ENCODE measurements at regions not wholly inside any gene's neighbourhood (a gene's known extent, or its start where the extent isn't known, plus 50 kb on each side); places are given as distances from the start of the nearest gene placed in this dataset.
A peak's percentile ranks its signal among the peaks of the same experiment; 100 is the strongest.
"Not testable (repeated sequence)": the region's sequence is repeated elsewhere in the genome, so short reads cannot be mapped to it uniquely, and the experiment has no call there.

- Mint-ChIP-seq H3K36me3 (no peaks in the 10 kb centered on the region), H3K4me3 (no peak overlapping the region), H3K27me3 (ENCODE audit: low read depth) (no peaks in the 10 kb centered on the region), H3K9me3 (no peaks in the 10 kb centered on the region), H3K4me1 (peaks cover 19% of the 10 kb centered on the region), H3K27ac (no peak overlapping the region)
- TF ChIP-seq AR (CRISPR knock-in tag; IDR thresholded peaks at IDR 0.05) (no peak), ZNF121 (CRISPR knock-in tag; IDR thresholded peaks at IDR 0.05) (no peak), ZBTB43 (CRISPR knock-in tag; IDR thresholded peaks at IDR 0.05) (no peak), TEAD4 (CRISPR knock-in tag; IDR thresholded peaks at IDR 0.05) (no peak), NR2C2 (CRISPR knock-in tag; IDR thresholded peaks at IDR 0.05) (no peak), HMGA2 (CRISPR knock-in tag; IDR thresholded peaks at IDR 0.05) (no peak), MAX (CRISPR knock-in tag; IDR thresholded peaks at IDR 0.05) (no peak), TCF7 (CRISPR knock-in tag; IDR thresholded peaks at IDR 0.05; ENCODE audit: low read depth) (no peak), ZBTB21 (CRISPR knock-in tag; IDR thresholded peaks at IDR 0.05; ENCODE audit: borderline replicate concordance) (no peak), OVOL2 (CRISPR knock-in tag; IDR thresholded peaks at IDR 0.05; ENCODE audit: borderline replicate concordance) (no peak), RELA (CRISPR knock-in tag; IDR thresholded peaks at IDR 0.05; ENCODE audit: borderline replicate concordance) (no peak), ZNF416 (CRISPR knock-in tag; IDR thresholded peaks at IDR 0.05) (no peak), ZNF219 (CRISPR knock-in tag; IDR thresholded peaks at IDR 0.05; ENCODE audit: borderline replicate concordance) (no peak)
- TF ChIP-seq, protein P1, sequence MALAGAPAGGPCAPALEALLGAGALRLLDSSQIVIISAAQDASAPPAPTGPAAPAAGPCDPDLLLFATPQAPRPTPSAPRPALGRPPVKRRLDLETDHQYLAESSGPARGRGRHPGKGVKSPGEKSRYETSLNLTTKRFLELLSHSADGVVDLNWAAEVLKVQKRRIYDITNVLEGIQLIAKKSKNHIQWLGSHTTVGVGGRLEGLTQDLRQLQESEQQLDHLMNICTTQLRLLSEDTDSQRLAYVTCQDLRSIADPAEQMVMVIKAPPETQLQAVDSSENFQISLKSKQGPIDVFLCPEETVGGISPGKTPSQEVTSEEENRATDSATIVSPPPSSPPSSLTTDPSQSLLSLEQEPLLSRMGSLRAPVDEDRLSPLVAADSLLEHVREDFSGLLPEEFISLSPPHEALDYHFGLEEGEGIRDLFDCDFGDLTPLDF (CRISPR knock-in tag; IDR thresholded peaks at IDR 0.05), result no peak
- POLR2A ChIA-PET, result no interaction called here
- no peak for ATAC-seq
- CTCF ChIA-PET, result no interaction called here
- DNase-seq (ENCODE audit: low spot score), result no peak
Observed at GRCh38 chr4:114442856-114443255, 155.8 kb upstream of the UGT8 start.

GRCh38 chr4:114444211-114444610 lies 154.4 kb upstream of the UGT8 start:
- no peaks in the 10 kb centered on the region for H3K27me3 Mint-ChIP-seq (ENCODE audit: low read depth)
- ATAC-seq (no peak), DNase-seq (ENCODE audit: low spot score) (no peak)
- CTCF ChIA-PET, result no interaction called here
- no peak overlapping the region for H3K27ac Mint-ChIP-seq
- H3K4me3 Mint-ChIP-seq, result no peak overlapping the region
- POLR2A ChIA-PET, result no interaction called here
- H3K36me3 Mint-ChIP-seq, result peaks cover 6% of the 10 kb centered on the region
- TF ChIP-seq ZNF121 (CRISPR knock-in tag; IDR thresholded peaks at IDR 0.05) (no peak), NFATC4 (CRISPR knock-in tag; IDR thresholded peaks at IDR 0.05) (no peak), TCF7 (CRISPR knock-in tag; IDR thresholded peaks at IDR 0.05; ENCODE audit: low read depth) (no peak)
- TF ChIP-seq, protein P2, sequence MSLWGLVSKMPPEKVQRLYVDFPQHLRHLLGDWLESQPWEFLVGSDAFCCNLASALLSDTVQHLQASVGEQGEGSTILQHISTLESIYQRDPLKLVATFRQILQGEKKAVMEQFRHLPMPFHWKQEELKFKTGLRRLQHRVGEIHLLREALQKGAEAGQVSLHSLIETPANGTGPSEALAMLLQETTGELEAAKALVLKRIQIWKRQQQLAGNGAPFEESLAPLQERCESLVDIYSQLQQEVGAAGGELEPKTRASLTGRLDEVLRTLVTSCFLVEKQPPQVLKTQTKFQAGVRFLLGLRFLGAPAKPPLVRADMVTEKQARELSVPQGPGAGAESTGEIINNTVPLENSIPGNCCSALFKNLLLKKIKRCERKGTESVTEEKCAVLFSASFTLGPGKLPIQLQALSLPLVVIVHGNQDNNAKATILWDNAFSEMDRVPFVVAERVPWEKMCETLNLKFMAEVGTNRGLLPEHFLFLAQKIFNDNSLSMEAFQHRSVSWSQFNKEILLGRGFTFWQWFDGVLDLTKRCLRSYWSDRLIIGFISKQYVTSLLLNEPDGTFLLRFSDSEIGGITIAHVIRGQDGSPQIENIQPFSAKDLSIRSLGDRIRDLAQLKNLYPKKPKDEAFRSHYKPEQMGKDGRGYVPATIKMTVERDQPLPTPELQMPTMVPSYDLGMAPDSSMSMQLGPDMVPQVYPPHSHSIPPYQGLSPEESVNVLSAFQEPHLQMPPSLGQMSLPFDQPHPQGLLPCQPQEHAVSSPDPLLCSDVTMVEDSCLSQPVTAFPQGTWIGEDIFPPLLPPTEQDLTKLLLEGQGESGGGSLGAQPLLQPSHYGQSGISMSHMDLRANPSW (CRISPR knock-in tag; conservative IDR thresholded peaks at IDR 0.05; ENCODE audit: low read depth), result no peak
- H3K4me1 Mint-ChIP-seq, result peaks cover 21% of the 10 kb centered on the region
- H3K9me3 Mint-ChIP-seq, result peaks cover 8% of the 10 kb centered on the region

- H3K27ac Mint-ChIP-seq, result peak overlapping the region; percentile 50
- H3K4me3 Mint-ChIP-seq; H3K27me3 Mint-ChIP-seq (ENCODE audit: low read depth); POLR2A ChIA-PET; DNase-seq (ENCODE audit: low spot score): not testable (repeated sequence)
- CTCF ChIA-PET, result interaction anchor here (0.9 kb wide), 1 partner anchor 211 kb away, joined by 4 read pairs; no protein-coding TSS in a partner anchor
- ATAC-seq, result peak; percentile 91
- H3K9me3 Mint-ChIP-seq, result peaks cover 45% of the 10 kb centered on the region
- peaks cover 20% of the 10 kb centered on the region for H3K4me1 Mint-ChIP-seq
- peaks cover 43% of the 10 kb centered on the region for H3K36me3 Mint-ChIP-seq
Observed at GRCh38 chr4:114447963-114448516, 150.6 kb upstream of the UGT8 start.

All from WTC11 (cell line).